Mesothelial cell of epicardium (in vitro differentiated cells): ENCODE measurements at regions not wholly inside any gene's neighbourhood (a gene's known extent, or its start where the extent isn't known, plus 50 kb on each side); places are given as distances from the start of the nearest gene placed in this dataset.

Experiments
- DNase-seq, 2 experiments: peaks; one replicate each; pipeline ENCODE4 v3.0.0; 2021; ENCODE audit warnings: low spot score in 2 of 2; ENCODE audit not compliant: unreplicated experiment in 2 of 2
- H3K27ac Mint-ChIP-seq: 2 replicates; pipeline ENCODE4 v1.8.0; 2021; ENCODE audit warnings: mixed read lengths
- H3K27me3 Mint-ChIP-seq: 2 replicates; pipeline ENCODE4 v1.8.0; 2021; ENCODE audit warnings: low read depth, mixed read lengths
- H3K36me3 Mint-ChIP-seq: 2 replicates; pipeline ENCODE4 v1.8.0; 2021; ENCODE audit warnings: mixed read lengths
- H3K4me1 Mint-ChIP-seq: 2 replicates; pipeline ENCODE4 v1.8.0; 2021; ENCODE audit warnings: mixed read lengths
- H3K4me3 Mint-ChIP-seq: 2 replicates; pipeline ENCODE4 v1.8.0; 2021; ENCODE audit warnings: mild to moderate bottlenecking, moderate library complexity, mixed read lengths
- H3K9me3 Mint-ChIP-seq: 2 replicates; pipeline ENCODE4 v1.8.0; 2021; ENCODE audit warnings: mixed read lengths
- TF ChIP-seq, protein P1 (sequence below): fragments of 200-600 bp; sonication (generic); IDR thresholded peaks from one replicate; pipeline ENCODE4 v1.5.0; 2021; ENCODE audit warnings: antibody characterized with exemption; ENCODE audit not compliant: unreplicated experiment

DNA sequence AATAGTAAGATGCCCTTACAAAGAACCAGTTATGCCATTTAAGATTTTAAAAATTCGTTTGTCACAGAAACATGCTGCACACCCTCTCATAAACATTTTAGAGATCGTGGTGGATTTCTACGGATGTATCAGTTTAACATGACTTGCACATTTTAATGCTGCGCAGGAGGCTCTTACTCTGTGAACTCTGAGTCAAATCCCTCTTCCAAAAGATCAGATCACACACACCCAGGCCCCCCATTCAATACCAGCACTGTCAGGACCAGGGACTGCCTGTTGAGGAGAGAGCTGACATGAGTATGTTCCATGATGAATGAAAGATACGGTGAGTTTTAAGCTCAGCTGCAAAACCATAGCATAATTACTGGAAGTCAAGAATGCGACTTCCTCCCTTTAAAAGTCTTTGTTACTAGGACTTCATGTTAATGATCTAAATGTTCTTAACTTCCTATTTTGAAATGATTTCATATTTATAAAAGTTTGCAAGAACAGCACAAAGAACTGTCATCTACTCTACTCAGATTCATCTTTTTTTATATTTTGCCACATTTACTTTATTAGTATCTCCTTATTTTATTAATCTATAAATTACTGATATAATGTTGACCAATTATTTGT is 500.2 kb downstream of the GLRX3 start:
- Mint-ChIP-seq H3K9me3 (peaks cover 6% of the 10 kb centered on the region), H3K27me3 (no peaks in the 10 kb centered on the region), H3K4me1 (peaks cover 37% of the 10 kb centered on the region), H3K36me3 (no peaks in the 10 kb centered on the region), H3K4me3 (no peak overlapping the region), H3K27ac (peak overlapping the region; percentile 28)
- no peak for DNase-seq
- TF ChIP-seq, protein P1, sequence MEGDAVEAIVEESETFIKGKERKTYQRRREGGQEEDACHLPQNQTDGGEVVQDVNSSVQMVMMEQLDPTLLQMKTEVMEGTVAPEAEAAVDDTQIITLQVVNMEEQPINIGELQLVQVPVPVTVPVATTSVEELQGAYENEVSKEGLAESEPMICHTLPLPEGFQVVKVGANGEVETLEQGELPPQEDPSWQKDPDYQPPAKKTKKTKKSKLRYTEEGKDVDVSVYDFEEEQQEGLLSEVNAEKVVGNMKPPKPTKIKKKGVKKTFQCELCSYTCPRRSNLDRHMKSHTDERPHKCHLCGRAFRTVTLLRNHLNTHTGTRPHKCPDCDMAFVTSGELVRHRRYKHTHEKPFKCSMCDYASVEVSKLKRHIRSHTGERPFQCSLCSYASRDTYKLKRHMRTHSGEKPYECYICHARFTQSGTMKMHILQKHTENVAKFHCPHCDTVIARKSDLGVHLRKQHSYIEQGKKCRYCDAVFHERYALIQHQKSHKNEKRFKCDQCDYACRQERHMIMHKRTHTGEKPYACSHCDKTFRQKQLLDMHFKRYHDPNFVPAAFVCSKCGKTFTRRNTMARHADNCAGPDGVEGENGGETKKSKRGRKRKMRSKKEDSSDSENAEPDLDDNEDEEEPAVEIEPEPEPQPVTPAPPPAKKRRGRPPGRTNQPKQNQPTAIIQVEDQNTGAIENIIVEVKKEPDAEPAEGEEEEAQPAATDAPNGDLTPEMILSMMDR: no peak

DNA sequence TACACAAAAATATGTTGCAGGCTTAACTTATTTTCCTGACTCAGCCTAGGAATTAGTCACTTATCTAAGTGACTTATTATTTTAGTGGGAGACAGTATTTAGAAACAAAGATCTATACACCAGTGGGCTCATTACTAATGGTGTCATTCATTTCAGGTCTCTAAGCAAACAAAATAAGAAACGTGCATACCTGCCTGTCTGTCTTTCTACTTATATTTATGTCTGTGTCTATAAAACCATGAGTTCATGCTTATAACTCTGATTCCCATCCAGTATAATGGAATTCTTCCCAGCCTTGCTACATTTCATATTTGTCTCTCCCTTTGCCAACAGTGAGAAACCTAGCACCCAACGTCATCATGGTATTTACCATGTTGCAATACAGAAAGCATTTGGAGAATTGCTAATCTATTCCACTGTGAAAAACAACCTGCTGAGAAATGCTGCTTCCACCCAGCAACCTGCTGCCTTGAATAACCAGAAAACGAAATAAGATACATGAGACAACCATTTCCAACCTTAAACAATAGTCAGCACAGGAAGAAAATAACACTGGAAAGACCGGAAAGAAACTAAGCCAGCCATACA is 501.0 kb downstream of the GLRX3 start:
- Mint-ChIP-seq H3K36me3 (no peaks in the 10 kb centered on the region), H3K27ac (peak overlapping the region; percentile 70), H3K27me3 (no peaks in the 10 kb centered on the region), H3K4me3 (no peak overlapping the region), H3K4me1 (peaks cover 30% of the 10 kb centered on the region), H3K9me3 (peaks cover 9% of the 10 kb centered on the region)
- TF ChIP-seq, protein P1: no peak
- DNase-seq: no peak

- Mint-ChIP-seq H3K4me1 (peaks cover 20% of the 10 kb centered on the region), H3K9me3 (peaks cover 9% of the 10 kb centered on the region), H3K36me3 (no peaks in the 10 kb centered on the region), H3K27me3 (no peaks in the 10 kb centered on the region), H3K4me3 (no peak overlapping the region), H3K27ac (no peak overlapping the region)
- TF ChIP-seq, protein P1: no peak
- no peak for DNase-seq
Observed at GRCh38 chr10:130638991-130639390, 502.8 kb downstream of the GLRX3 start.

DNA sequence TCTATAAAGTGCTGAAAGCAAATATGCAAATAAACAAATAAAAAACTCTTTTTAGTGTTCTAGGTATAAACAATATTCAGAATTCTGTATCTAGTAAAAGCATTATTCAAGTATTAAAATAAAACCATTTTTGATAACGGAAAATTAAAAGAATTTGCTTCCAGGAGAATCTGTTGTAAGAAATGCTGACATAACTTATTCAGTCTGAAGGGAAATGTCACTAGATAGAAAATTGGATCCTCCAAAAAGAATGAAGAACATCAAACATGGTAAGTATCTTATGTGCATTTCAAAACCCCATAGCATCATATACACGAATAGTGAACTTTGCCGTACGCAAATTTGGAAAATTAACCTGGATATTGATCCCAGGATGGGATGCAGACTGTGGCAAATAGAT is 506.7 kb downstream of the GLRX3 start:
- no peaks in the 10 kb centered on the region for H3K4me1 Mint-ChIP-seq
- H3K36me3 Mint-ChIP-seq: no peaks in the 10 kb centered on the region
- H3K9me3 Mint-ChIP-seq: peaks cover 9% of the 10 kb centered on the region
- H3K27me3 Mint-ChIP-seq: no peaks in the 10 kb centered on the region
- DNase-seq: no peak
- TF ChIP-seq, protein P1: no peak
- H3K4me3 Mint-ChIP-seq: no peak overlapping the region
- H3K27ac Mint-ChIP-seq: no peak overlapping the region

GRCh38 chr10:130647341-130647740 is 511.1 kb downstream of the GLRX3 start:
- Mint-ChIP-seq H3K27me3 (no peaks in the 10 kb centered on the region), H3K4me3 (no peak overlapping the region), H3K9me3 (no peaks in the 10 kb centered on the region), H3K27ac (no peak overlapping the region), H3K4me1 (no peaks in the 10 kb centered on the region), H3K36me3 (no peaks in the 10 kb centered on the region)
- TF ChIP-seq, protein P1: no peak
- DNase-seq: no peak
